ENCODE measurements at regions not wholly inside any gene's neighbourhood (a gene's known extent, or its start where the extent isn't known, plus 50 kb on each side); places are given as distances from the start of the nearest gene placed in this dataset.

GRCh38 chr2:128982001-128982400 is 663.3 kb upstream of the HS6ST1 start:
- DNase-seq (ENCODE audit: low read depth): no peak

DNA sequence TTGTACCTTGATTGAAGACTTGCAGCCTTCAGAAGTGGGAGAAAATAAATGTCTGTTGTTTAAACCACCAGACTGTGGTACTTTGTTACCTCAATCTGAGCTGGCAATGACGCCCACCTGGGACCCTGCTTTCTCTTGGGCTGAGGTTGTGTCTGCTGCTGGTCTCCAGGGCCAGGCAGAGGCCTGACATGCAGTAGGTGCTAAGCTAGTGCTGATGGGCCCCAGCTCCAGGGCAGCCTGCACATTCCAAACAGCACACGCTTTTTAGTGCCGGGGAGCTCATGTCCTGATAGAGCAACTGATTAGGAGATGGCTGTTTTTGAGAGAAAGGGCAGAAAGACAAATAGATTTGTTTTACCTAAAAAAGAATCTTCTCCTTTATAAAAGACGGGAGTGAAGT is 664.0 kb upstream of the HS6ST1 start:
- DNase-seq (ENCODE audit: low read depth): no peak

- DNase-seq (ENCODE audit: low read depth): no peak
Measured at GRCh38 chr2:128983094-128983493, 664.4 kb upstream of the HS6ST1 start.

DNA sequence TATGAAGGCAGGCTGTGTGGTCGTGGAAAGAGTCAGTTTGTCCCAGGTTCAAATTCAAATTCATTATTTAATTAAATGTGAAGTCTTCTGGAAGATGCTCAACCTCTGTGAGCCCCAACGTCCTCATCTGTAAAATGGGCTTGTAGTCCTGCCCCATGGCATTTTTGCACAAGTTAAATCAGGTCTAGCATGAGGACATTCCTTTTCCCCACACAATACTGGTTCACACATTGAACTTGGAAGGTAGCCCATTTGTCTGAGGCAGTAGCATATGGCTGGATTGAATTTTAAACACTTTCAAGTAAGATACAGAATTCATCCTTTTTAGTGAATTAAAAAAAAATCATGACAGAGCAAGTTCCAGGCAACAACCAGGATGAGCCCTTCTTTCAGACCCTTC is 665.4 kb upstream of the HS6ST1 start:
- no peak for DNase-seq (ENCODE audit: low read depth)

GRCh38 chr2:128984855-128985254 is 666.2 kb upstream of the HS6ST1 start:
- DNase-seq (ENCODE audit: low read depth): no peak

GRCh38 chr2:128986026-128986715 is 667.5 kb upstream of the HS6ST1 start:
- DNase-seq (ENCODE audit: low read depth): no peak

GRCh38 chr2:128986867-128987268 is 668.2 kb upstream of the HS6ST1 start:
- DNase-seq (ENCODE audit: low read depth): no peak

GRCh38 chr2:128988326-128988725 is 669.7 kb upstream of the HS6ST1 start:
- no peak for DNase-seq (ENCODE audit: low read depth)

DNA sequence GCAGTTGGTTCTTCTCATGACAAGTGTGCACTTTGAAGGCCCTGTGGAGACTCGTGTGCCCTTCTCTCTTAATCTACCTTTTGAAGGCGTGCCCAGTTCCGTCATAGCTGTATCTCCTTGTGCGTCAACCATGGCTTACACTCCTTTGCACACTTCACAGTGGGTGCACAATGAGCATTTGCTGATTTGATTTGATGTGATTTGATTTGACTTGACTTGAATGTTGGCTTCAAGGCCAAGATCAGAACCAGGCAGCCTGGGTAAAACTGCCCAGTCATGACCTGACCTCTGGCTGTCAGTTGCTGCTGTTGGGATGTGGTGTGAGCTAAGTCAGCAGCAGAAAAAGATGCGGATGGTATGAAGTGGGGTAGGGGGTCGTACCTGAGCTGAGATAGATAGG is 670.3 kb upstream of the HS6ST1 start:
- no peak for DNase-seq (ENCODE audit: low read depth)

- no peak for DNase-seq (ENCODE audit: low read depth)
Measured at GRCh38 chr2:128995086-128995485, 676.4 kb upstream of the HS6ST1 start.

DNA sequence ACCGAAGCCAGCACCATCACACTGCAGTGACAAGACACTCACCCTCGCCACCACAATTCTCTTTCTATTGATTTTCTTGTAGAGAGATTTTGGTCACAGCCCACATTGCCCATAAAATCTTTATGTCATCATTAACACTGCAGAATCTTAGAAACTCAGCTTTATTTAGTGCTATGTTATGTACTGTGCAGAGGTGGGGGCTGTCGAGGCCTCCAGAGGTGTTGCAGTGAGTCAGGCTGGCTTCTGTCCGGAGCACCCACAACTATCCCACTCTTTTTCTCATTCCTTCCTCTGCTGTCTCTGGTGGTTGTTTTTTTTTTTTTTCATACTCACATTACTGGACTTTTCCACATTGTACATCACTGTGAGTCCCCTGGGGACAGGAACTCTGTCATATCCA is 677.4 kb upstream of the HS6ST1 start:
- no peak for DNase-seq (ENCODE audit: low read depth)

DNA sequence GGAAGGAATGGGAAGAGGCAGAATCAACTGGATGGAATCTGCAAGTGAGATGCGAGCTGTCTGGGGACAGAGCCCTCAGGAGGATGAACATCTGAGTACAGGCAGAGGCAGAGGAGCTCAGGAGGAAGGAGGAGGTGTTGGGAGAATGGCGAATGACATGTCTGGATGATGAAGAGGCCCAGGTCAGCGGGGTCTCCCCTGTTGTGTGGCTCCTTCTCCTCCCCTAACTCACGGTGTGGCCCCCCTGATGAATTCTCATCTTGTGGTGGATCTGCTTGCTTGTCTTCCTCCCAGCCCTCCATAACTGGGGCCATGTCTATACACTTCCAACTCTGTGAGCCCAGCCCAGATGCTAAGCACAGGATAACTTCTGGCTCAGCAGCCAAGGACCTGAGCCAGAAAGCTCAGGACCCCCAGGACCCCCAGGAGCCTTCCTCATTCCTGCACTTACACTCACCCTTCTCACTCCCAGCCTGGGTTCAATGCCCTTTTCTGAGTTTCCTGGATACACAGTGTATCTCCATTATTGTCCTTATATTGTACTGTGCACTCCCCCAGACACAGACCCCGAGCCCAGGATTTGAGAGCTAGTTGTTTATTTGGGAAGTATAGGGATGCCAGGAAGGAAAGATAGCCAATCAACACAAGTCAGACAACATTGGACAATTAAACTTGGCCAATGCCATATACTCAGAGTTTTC is 678.6 kb upstream of the HS6ST1 start:
- no peak for DNase-seq (ENCODE audit: low read depth)

DNA sequence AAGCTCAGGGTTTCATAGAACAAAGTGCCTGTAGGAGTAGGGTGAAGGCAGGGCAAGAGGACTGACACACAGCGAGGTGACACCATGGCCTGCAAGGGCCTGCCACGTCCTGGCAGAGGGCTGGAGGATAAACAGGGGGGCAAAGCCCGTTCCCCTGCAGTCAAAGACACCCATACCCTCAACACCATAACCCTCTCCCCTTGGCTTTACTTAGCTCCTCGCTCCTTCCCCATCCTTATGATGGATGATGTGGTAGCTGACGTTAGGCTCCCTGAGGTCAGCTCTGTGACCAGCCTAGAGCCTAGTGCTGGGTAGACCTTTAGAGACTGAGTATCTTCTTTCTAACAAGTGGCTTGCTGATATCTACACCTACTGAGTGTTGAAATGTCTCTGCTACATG is 683.3 kb upstream of the HS6ST1 start:
- no peak for DNase-seq (ENCODE audit: low read depth)

GRCh38 chr2:129002751-129003150 is 684.1 kb upstream of the HS6ST1 start:
- no peak for DNase-seq (ENCODE audit: low read depth)

- DNase-seq (ENCODE audit: low read depth): no peak
Measured at GRCh38 chr2:129004485-129004884, 685.8 kb upstream of the HS6ST1 start.

DNA sequence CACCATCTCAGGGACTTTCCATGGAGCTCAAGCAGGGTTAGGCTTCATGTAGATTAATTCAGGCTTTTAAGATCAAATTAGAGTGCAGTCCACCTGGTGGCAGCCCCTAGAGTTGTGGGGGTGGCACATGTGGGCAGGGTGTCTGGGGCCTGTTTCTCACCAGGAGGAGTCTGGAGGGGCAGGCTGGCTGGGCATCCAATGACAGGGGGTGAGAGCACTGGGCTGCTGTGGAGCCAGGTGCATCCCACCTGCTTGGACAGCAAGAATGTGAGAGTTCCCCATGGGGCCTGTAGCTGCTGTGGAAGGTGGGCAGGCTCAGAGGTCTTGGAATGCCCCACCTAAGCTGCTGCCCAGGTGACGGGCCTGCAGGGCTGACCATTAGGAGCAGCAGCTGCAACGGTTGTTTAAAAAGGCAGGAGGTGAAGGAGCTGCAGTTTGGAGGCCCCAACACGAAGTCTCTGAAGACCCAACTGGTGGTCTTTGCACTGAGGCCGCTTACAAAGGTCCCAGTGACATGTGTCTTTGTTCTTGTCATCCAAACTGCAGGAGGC is 686.3 kb upstream of the HS6ST1 start:
- no peak for DNase-seq (ENCODE audit: low read depth)

- DNase-seq (ENCODE audit: low read depth): no peak
Measured at GRCh38 chr2:129006135-129006886, 687.6 kb upstream of the HS6ST1 start.

GRCh38 chr2:129006901-129007300 is 688.2 kb upstream of the HS6ST1 start:
- no peak for DNase-seq (ENCODE audit: low read depth)

- no peak for DNase-seq (ENCODE audit: low read depth)
Measured at GRCh38 chr2:129008055-129008880, 689.6 kb upstream of the HS6ST1 start.

GRCh38 chr2:129008881-129009554 is 690.4 kb upstream of the HS6ST1 start:
- DNase-seq (ENCODE audit: low read depth): no peak

GRCh38 chr2:129009555-129010146 is 691.0 kb upstream of the HS6ST1 start:
- no peak for DNase-seq (ENCODE audit: low read depth)
